CD4-positive, alpha-beta T cell treated with Interleukin-21 for 1 hour (primary cell): ENCODE measurements at regions not wholly inside any gene's neighbourhood (a gene's known extent, or its start where the extent isn't known, plus 50 kb on each side); places are given as distances from the start of the nearest gene placed in this dataset.

ENCODE experiments used
- DNase-seq: peaks from one replicate; pipeline ENCODE4 v3.0.0-alpha.2; 2020

- no peak for DNase-seq
Observed at GRCh38 chr5:142507531-142508372, 178.1 kb downstream of the FGF1 start.

DNA sequence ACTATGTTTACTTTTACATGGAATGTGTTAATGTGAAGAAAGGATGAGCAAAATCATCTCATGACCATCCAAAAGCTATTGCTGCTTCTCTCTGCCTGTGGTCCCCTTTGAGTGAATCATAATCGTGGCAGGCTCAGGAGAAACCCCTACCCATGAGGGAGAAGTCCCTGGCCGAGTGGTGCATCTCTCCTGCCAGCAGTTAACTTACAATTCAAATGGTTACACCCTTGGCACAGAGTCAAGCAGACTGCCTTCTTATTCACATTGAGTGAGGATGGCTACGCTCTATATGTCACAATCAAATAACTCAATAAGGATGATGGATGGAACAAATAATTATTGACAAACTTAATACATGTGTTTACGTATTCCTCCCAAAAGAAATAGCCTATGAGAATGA, 179.1 kb downstream of the FGF1 start:
- DNase-seq = no peak

GRCh38 chr5:142506046-142506445, 179.8 kb downstream of the FGF1 start:
- DNase-seq = no peak

- DNase-seq = no peak
Observed at GRCh38 chr5:142501890-142502289, 177.1 kb upstream of the SPRY4 start.

- no peak for DNase-seq
Observed at GRCh38 chr5:142500227-142500905, 175.5 kb upstream of the SPRY4 start.

- DNase-seq = no peak
Observed at GRCh38 chr5:142499591-142500226, 174.9 kb upstream of the SPRY4 start.

- no peak for DNase-seq
Observed at GRCh38 chr5:142498298-142498697, 173.5 kb upstream of the SPRY4 start.

DNA sequence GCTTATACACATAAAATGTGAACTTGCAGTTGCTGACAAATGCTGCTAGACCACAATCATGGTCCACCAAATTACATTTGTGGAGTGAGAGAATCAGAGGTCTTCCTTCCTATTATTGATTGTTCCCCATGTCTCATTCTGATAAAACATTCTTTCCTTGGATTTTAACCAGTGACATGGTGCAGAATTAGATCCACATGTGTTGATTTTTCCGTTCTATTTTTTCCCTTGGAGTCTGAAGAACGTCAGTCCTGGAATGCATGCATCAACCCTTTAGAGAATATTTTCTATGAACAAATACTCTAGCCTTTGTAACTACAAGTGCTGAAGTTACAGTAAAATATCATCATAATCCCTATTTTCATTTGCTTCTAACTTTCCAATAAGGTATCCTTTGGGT, 170.7 kb upstream of the SPRY4 start:
- no peak for DNase-seq

GRCh38 chr5:142493875-142494518, 169.2 kb upstream of the SPRY4 start:
- no peak for DNase-seq

GRCh38 chr5:142492781-142493281, 168.0 kb upstream of the SPRY4 start:
- DNase-seq = no peak

- DNase-seq = no peak
Observed at GRCh38 chr5:142491679-142492078, 166.9 kb upstream of the SPRY4 start.

DNA sequence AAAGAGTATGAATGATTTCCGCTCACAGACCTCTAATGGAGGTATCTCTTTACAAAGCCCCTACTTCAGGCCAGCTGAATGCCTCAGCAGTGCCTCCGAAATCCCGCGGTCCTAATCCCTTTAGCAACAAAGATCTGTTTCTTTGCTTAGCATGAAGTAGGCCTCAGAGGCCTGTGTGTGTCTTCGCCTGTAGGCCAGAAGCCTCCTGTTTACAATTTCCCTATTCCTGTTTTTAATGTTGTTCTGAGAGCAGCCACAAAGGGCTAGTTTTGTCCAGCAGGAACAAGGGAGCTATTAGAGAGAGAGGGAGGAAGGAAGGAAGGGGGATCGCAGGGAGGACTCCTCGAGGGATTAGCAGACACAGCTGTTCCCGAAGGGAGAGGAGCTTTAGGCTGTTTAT, 166.4 kb upstream of the SPRY4 start:
- DNase-seq = no peak

GRCh38 chr5:142486581-142486980, 161.8 kb upstream of the SPRY4 start:
- no peak for DNase-seq

DNA sequence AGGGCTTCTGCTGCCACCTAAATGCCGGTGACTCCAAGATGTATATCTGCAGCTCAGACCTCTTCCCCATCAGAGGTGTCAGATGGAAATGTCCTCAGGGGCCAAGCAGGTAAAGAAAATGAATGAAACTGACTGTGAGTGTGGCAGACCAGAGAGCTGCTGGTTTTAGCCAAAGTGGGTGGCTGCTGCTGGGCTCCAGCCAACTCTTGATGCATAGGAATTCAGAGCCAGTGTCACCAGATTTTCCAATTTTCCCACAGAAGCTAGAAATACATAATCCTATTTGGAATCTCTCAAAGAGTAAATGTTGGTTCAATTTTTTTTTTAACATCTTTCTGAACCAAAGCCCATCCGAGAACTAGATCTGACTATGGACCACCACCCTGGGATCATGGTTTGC, 161.2 kb upstream of the SPRY4 start:
- no peak for DNase-seq

DNA sequence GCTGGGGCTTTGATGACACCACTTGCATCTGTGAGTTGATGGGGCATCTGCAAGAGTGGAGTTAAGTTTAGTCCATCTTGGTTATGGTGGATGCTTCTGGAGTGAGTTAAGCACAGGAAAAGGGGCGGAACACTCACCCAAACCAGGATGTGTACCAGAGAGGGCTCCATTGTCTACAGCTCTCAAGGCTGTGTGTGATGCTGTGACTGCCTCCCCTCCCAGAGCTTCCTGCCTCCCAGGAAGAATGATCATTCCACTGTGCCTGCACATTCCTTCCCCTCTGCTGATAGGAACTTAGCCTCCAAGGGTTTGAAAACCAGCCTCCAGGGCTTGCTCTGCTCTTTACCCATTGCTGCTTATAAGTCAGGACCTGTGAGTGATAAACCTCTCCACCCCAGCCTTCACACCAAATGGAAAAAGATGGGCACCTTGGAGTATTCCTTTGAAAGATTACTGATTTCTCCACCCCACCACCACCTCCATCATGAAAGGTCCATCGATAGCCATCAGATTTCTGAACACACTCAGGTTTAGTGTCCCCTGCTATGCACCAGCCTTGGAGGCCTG, 160.1 kb upstream of the SPRY4 start:
- DNase-seq = no peak

- DNase-seq = no peak
Observed at GRCh38 chr5:142482207-142482606, 157.4 kb upstream of the SPRY4 start.

- no peak for DNase-seq
Observed at GRCh38 chr5:142481410-142481809, 156.6 kb upstream of the SPRY4 start.

DNA sequence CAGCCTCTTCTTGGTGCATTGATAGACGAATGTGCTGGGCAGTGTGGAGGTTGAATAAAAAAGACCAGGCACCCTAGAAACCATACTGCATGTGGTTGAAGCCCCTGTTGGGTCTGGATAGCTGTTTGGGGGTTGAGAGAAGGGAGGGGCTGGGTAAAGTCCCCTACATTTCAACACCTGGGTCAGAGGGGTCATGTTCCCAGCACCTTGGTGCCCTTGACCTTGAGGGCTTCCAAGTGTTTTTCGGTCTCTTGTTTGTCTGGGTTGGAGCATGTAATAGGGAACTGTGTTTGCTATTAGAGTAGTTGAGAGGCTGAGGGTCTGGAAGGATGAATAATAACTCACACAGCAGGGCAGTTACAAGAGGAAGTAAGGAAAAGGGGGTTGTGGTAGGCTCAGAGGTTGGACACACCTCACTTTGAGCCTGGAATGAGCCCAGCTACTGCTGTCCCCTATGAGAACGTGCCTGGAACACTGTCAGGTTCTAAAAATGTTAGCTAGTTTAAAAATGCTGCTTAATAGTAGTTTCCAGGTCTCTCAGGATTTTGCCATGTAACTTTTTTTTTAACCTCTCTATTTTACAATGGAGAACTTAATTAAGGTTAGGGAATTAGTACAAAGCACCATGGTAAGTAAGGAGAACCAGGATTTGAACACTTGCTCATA, 155.2 kb upstream of the SPRY4 start:
- no peak for DNase-seq

- no peak for DNase-seq
Observed at GRCh38 chr5:142479150-142479549, 154.3 kb upstream of the SPRY4 start.

GRCh38 chr5:142478113-142478512, 153.3 kb upstream of the SPRY4 start:
- DNase-seq = no peak

DNA sequence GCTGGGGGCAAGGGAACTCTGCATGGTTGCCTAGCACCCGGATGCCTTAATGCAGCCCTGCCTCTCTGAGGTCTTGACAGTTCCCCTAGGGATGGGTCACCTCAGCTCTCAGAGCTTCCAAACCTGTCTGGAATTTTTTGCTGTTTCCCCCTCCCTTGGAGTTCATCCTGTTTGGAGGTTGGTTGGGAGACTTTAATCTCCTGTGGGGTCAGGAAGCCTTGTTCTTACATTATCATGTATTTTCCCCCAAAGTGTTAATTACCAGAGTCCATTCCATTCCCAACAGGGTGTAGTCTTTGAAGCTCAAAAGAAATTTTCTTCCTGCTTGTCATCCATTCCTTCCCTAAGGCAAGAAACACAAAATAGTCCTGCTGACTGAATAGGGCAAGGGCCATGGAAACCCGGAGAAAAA, 150.3 kb upstream of the SPRY4 start:
- DNase-seq = no peak

GRCh38 chr5:142474431-142475094, 149.7 kb upstream of the SPRY4 start:
- DNase-seq = no peak
